ENCODE measurements at regions not wholly inside any gene's neighbourhood (a gene's known extent, or its start where the extent isn't known, plus 50 kb on each side); places are given as distances from the start of the nearest gene placed in this dataset.

DNA sequence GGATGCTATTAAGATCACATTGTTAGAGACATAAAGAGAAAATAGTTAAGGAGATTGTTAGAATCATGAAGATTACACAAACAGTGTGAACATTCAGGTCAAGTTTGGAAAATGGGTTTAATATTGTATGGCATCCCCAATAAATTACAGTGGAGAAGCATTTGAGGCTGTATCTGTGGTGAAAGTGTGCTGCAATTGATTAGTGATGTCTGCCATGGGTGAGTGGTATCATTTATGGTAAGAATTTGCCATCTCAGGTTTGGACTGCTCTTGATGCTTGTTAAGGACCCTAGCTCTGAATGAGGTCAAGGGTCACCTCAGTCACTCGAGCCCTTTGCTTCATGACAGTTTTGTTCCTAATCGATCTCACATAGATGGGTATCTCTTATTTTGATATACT is 265.7 kb upstream of the SRRM4 start:
- Histone ChIP-seq H3K9ac (ENCODE audit: insufficient read depth, low read length) (no peak overlapping the region), H3K79me2 (ENCODE audit: control insufficient read depth, insufficient read depth, low read length) (no peaks in the 10 kb centered on the region), H3K9me3 (ENCODE audit: control insufficient read depth, insufficient read depth, low read depth, low read length) (no peaks in the 10 kb centered on the region), H3K4me3 (replicated peaks in 1 of 4; ENCODE audit: control extremely low read depth in 1 of 4, insufficient read depth in 1 of 4, low read depth in 3 of 4, low read length in 4 of 4) (no peak overlapping the region), H3K27ac (ENCODE audit: insufficient read depth, low read length) (no peak overlapping the region), H3K4me1 (ENCODE audit: control insufficient read depth, extremely low read depth, insufficient read depth, low read length) (no peaks in the 10 kb centered on the region), H2AFZ (ENCODE audit: low read length) (no peak overlapping the region), H3K4me2 (ENCODE audit: extremely low read depth, insufficient read depth, low read length) (no peak overlapping the region), H3K27me3 (ENCODE audit: control insufficient read depth, insufficient read depth, low read length) (no peaks in the 10 kb centered on the region), H3K36me3 (ENCODE audit: control insufficient read depth, insufficient read depth, low read length) (no peaks in the 10 kb centered on the region), H4K20me1 (ENCODE audit: control insufficient read depth, extremely low read depth, insufficient read depth, low read length) (no peaks in the 10 kb centered on the region)
- DNase-seq (ENCODE audit: low read depth in 2 of 2): no peak
- TF ChIP-seq EZH2 (IDR thresholded peaks at IDR 0.05; ENCODE audit: low read length, missing control alignments): no peak
- TF ChIP-seq CTCF (conservative IDR thresholded peaks at IDR 0.05 in 1 of 2, IDR thresholded peaks at IDR 0.05 in 1 of 2; ENCODE audit: low read depth in 1 of 2, low read length in 2 of 2): no peak

DNA sequence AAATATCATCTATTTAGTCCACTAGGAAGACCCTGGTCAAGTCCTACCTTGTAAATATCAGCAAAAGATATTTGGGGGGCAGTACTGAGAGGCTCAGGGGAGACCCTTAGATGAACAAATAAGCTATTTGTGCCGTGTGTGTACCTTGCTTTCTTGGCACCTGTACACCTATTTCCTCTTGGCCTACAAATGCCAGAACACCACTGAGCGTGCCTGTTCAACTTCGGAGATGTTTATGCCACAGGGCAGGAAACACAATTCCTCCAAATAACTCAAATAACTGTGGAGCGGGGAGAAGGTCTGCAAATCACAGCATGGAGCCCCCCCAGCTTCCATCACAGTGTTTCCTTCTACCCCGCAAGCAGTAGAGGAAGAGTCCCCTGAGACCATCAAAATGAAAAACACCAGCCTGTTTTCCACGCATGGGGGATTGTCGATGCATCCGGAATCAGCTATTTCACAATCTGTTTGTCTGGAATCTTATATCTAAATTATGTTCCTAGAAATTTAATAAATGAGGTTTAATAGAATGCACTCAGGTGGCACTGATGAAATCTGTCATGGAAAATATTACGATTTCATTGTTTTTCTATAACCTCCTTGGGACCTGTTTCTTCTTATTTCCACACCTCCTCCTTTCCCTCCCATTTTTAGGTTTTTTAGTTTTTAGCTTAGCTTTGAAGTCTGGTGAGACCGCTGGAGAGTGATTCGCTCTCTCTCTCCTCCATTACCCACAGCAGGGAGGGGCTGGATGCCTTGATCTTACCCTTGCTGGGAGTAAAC is 254.0 kb upstream of the SRRM4 start:
- no peaks in the 10 kb centered on the region for H3K4me1 ChIP-seq (ENCODE audit: control insufficient read depth, extremely low read depth, insufficient read depth, low read length)
- no peak overlapping the region for H3K4me2 ChIP-seq (ENCODE audit: extremely low read depth, insufficient read depth, low read length)
- H3K36me3 ChIP-seq (ENCODE audit: control insufficient read depth, insufficient read depth, low read length): no peaks in the 10 kb centered on the region
- H3K4me3 ChIP-seq (replicated peaks in 1 of 4; ENCODE audit: control extremely low read depth in 1 of 4, insufficient read depth in 1 of 4, low read depth in 3 of 4, low read length in 4 of 4): no peak overlapping the region
- no peak for DNase-seq (ENCODE audit: low read depth in 2 of 2)
- no peaks in the 10 kb centered on the region for H3K9me3 ChIP-seq (ENCODE audit: control insufficient read depth, insufficient read depth, low read depth, low read length)
- TF ChIP-seq CTCF (conservative IDR thresholded peaks at IDR 0.05 in 1 of 2, IDR thresholded peaks at IDR 0.05 in 1 of 2; ENCODE audit: low read depth in 1 of 2, low read length in 2 of 2) (no peak), EZH2 (IDR thresholded peaks at IDR 0.05; ENCODE audit: low read length, missing control alignments) (no peak)
- no peaks in the 10 kb centered on the region for H3K27me3 ChIP-seq (ENCODE audit: control insufficient read depth, insufficient read depth, low read length)
- H2AFZ ChIP-seq (ENCODE audit: low read length): no peak overlapping the region
- H4K20me1 ChIP-seq (ENCODE audit: control insufficient read depth, extremely low read depth, insufficient read depth, low read length): no peaks in the 10 kb centered on the region
- no peak overlapping the region for H3K27ac ChIP-seq (ENCODE audit: insufficient read depth, low read length)
- no peak overlapping the region for H3K9ac ChIP-seq (ENCODE audit: insufficient read depth, low read length)
- no peaks in the 10 kb centered on the region for H3K79me2 ChIP-seq (ENCODE audit: control insufficient read depth, insufficient read depth, low read length)

DNA sequence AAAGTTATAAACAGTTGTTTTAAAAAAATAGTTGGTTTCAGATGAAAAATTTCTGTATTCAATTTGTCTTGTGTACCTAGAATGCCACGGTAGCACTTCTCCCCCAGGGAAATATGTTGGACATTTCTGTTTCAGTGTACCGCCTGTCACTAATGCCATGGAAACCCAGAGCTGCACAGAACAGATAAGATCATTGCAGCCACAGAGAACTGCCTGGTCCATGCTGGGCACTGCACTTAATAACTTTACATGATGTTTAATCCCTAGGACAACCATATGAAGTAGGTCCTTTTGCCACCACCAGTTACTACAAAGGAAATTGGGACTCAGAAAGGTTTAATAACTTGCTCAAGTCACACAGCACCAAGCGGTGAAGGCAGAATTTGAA is 253.4 kb upstream of the SRRM4 start:
- Histone ChIP-seq H4K20me1 (ENCODE audit: control insufficient read depth, extremely low read depth, insufficient read depth, low read length) (no peaks in the 10 kb centered on the region), H3K4me3 (replicated peaks in 1 of 4; ENCODE audit: control extremely low read depth in 1 of 4, insufficient read depth in 1 of 4, low read depth in 3 of 4, low read length in 4 of 4) (no peak overlapping the region), H3K36me3 (ENCODE audit: control insufficient read depth, insufficient read depth, low read length) (no peaks in the 10 kb centered on the region), H3K4me1 (ENCODE audit: control insufficient read depth, extremely low read depth, insufficient read depth, low read length) (no peaks in the 10 kb centered on the region), H2AFZ (ENCODE audit: low read length) (no peak overlapping the region), H3K9me3 (ENCODE audit: control insufficient read depth, insufficient read depth, low read depth, low read length) (no peaks in the 10 kb centered on the region), H3K4me2 (ENCODE audit: extremely low read depth, insufficient read depth, low read length) (no peak overlapping the region), H3K9ac (ENCODE audit: insufficient read depth, low read length) (no peak overlapping the region), H3K27me3 (ENCODE audit: control insufficient read depth, insufficient read depth, low read length) (no peaks in the 10 kb centered on the region), H3K79me2 (ENCODE audit: control insufficient read depth, insufficient read depth, low read length) (no peaks in the 10 kb centered on the region), H3K27ac (ENCODE audit: insufficient read depth, low read length) (no peak overlapping the region)
- no peak for DNase-seq (ENCODE audit: low read depth in 2 of 2)
- TF ChIP-seq CTCF (conservative IDR thresholded peaks at IDR 0.05 in 1 of 2, IDR thresholded peaks at IDR 0.05 in 1 of 2; ENCODE audit: low read depth in 1 of 2, low read length in 2 of 2) (no peak), EZH2 (IDR thresholded peaks at IDR 0.05; ENCODE audit: low read length, missing control alignments) (no peak)
